GM19023 (cell line): ENCODE measurements at regions not wholly inside any gene's neighbourhood (a gene's known extent, or its start where the extent isn't known, plus 50 kb on each side); places are given as distances from the start of the nearest gene placed in this dataset.
"Not testable (repeated sequence)": the region's sequence is repeated elsewhere in the genome, so short reads cannot be mapped to it uniquely, and the experiment has no call there.

Experiments
- ATAC-seq: cut with Tn5 transposase; IDR thresholded peaks from one replicate; pipeline ENCODE4 v1.9.1; 2021; ENCODE audit warnings: mild to moderate bottlenecking, moderate library complexity; ENCODE audit not compliant: unreplicated experiment

DNA sequence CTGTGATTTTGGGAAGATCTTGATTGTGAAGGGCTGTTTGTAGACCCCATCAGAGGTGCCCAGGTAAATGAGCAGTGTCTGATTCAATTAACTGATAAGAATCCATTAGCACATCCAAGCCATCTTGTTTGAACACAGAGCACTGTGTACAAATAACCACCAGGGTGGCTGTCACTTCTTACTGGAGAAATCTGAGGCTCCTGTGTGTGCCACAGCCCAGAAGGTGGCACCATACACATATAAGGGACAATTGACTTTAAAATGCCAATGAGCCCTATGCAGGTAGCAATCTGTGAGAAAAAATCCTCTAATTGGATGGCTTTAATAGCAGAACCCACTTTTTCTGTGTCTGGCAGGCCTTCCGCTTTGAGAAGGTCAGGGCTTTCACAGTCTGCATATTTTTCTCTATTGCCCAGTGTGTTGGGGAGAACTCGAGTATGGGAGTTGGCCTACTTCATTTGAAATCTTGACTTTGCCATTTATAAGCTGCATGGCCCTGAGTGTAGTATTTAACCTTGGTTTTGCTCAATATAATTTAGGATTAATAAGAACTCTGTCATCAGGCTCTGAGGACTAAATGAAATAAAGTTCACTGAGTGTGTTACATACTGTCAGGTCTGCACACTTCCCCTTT lies 517.4 kb downstream of the CCSER2 start:
- no peak for ATAC-seq

DNA sequence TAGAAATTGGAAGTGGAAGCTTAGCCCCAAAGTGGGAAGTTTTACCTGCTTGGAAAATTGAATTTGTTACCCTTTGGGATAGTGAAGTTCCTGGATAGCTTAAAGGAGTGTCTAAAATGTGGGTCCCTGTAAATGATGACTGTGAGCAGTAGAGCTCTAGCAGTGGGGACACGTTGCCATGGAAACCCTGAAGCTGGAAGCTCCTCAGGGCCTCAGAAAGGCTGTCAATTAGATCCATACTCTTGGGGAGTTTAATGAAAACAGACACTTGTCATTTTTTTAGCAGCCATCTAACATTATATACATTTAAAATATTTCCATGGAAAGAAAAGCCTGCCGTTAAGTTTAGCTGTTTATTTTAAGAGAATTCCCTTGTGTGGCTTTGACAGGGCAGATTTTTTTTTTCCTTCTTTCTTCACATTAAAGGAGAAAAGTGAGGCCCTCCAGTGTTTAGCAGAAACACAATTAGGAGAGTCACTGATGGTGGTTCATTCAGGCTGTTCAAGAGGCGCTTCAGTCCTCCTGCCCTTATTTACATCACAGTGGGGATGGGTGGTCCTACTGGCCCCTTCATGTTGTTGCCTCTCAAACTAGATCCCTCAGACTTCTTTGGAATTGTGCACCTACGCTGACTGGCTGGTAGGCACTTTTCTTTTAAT lies 518.4 kb downstream of the CCSER2 start:
- no peak for ATAC-seq

DNA sequence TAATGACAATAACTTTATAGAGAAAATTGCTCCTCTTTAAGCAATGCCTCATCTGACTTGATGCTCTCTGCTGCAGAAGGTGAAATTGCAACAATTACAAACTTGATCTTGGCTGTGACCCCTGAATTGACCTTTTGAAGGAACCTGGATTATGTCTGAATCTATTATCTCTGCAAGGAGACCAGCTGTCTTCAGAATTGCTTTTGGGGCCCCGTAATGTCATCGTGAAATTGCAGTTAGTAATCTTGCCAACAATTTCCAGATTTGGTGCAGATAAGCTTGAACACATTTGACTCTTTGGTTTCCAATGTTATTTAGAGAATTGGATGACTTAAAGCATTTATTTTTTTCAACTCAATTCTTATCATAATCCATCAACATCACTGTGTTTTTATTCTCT lies 520.6 kb downstream of the CCSER2 start:
- ATAC-seq: no peak

DNA sequence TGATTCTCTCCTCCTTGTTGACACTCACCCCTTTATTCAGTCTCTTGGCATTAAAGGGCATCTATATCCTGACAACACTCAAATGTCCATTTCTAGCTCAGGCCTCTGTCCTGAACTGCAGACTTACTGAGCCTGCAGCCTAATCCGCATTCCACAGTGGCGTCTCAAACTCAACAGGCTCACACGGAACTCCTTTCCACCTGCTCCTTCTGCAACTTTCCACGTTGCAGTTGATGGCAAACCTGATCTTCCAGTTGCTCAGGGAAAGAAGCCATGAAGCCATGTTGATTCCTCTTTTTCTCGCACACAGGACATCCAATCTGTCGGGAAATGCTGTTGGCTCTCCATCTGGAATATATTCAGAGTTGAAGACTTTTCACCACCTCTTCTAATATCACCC lies 522.4 kb downstream of the CCSER2 start:
- ATAC-seq: no peak

DNA sequence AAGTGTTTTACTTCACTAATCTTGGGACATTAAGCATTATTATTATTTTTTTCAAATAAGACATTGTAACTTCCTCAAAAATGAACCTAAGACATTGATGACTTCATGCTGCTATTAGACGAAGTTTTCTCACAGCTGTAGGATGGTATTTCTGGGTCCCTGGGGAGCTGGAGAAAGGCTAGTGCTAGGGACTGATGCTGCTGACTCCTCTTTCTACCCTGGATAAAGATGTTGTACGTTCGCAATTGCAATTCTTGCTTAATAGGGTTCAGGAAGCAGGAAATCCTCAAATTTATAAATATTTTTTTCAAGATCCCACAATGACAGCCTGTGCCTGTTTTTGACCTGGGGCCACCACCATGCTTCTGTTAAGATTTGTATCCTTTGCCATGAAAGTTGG lies 526.0 kb downstream of the CCSER2 start:
- no peak for ATAC-seq

DNA sequence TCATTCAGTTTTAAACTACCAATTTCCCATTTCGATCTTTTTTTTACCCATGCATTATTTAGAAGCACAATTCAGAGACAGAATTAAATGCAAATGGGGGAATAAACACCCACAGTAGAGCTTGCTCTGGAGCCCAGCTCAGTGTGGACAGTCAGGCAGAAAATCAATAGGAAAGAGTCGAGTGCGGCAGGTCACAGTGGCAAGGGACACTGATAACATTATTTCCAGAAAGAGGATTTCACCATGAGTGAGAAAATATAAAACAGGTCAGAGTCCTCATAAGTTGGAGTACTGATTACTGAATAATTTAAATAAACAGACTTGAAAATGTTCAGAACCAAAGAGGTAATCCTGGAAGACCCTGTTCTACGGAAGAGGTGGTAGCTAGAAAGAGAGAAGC lies 532.5 kb downstream of the CCSER2 start:
- no peak for ATAC-seq

DNA sequence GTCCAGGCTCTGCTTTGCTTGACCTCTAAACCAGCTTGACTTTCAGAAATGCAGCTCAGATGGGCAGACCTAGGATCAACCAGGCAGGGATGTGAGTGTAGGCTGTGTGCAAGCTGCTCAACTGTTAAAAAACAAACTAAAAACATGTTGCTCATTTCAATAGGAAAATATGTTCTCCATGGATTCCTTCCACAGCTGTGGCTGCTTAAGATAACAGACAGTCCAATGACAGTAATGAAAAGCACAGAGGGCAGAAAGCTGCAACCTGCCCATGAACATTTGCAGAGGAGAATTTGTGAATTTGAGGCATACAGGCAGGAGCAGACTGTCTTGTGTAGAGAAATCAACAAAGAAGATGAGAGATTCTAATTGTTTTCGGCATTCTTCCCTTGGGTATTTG lies 534.2 kb downstream of the CCSER2 start:
- no peak for ATAC-seq

DNA sequence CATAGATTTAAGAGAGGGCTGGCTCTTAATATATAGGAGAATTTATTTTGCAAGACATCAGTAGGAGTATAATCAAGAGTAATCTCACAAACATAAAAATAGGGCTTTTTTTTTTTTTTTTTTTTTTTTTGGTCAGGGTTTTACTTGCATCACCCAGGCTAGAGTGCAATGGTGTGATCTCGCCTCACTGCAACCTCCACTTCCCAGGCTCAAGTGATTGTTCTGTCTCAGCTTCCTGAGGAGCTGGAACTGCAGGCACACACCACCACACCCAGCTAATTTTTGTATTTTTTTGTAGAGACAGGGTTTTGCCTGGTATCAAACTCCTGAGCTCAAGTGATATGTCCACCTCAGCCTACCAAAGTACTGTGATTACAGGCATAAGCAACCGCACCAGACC lies 535.3 kb downstream of the CCSER2 start:
- ATAC-seq: no peak

DNA sequence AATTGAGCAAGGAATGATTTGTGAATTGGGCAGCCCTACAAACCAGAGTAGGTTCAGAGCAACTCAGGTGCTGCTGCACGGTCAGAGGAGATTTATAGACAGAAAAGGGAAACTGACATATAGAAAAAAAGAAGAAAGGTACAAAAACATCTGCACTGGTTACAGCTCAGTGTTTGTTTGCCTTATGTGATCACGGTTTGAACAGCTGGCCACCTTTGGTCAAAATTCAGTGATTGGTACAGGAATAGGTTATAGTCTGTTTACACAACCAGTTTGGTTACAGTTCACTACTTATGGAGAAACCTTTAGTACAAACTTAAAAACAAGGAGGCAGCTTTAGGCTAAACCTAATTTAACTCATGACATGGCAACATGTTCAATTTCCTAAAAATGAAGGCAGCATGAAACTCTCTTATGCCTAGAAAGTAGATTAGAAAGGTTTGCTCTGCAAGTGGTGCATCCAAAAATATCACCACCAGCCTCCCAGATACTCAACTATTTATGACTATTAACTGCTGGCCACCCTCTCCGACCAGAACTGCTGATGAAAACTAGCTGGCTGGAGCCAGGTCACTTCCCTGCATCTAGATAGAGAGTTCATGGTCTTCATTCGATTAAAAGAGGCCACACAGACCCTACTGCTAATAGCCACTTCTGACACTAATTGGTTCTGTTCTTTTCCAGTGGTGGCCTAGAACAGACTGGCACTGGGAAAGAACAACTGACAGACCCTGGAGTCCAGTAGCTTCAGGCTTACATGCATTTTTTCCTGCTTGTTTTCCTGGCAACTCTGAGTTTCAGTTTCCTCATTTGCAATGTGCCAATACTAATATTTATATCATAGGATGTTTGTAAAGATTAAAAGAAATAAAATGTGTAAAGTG lies 548.0 kb downstream of the CCSER2 start:
- no peak for ATAC-seq

DNA sequence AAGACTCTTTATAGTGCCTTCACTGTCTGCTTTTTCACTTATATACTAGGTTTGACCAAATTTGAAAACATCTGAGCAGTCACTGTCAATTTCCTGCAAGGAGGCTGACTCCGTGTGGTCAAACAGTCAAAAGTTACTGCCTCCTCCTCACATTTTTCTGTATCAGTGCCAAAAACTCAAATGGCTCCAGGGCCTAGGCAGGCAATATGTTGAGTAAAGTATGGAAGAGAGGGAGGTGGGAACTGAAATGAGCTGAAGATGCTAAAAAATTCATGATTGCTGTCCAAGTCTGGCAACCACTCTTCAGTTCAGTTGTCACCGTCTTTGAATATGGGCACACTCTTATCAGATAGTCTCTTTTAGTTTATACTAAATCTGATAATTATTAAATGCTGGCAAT lies 551.6 kb downstream of the CCSER2 start:
- no peak for ATAC-seq

DNA sequence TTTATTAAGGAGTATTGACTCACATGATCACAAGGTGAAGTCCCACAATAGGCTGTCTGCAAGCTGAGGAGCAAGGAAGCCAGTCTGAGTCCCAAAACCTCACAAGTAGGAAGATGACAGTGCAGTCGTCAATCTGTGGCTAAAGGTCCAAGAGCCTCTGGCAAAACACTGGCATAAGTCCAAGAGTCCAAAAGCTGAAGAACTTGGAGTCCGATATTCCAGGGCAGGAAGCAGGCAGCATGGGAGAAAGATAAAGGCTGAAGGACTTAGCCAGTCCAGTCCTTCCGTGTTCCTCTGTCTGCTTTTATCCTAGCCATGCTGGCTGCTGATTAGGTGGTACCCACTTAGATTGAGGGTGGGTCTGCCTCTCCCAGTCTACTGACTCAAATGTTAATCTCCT lies 553.3 kb downstream of the CCSER2 start:
- ATAC-seq: not testable (repeated sequence)

DNA sequence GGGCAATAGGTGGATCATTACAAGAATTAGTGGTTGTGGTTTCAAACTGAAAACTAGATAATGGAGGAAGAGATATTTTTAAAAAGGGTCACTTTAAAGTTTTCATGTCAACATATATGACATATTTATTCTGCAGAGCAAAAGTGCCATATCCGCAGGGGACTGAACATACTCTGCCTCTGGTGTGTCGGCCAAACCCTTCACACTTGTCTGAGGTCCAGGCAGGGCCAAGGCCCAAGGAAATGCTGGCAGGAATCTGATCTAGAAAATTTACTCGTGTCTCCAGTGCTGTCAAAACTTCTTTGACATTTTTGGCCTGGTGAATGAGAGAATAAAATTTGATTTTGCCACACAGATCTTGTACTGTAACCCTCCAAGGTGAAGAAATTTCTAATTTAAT lies 562.3 kb downstream of the CCSER2 start:
- ATAC-seq: no peak

DNA sequence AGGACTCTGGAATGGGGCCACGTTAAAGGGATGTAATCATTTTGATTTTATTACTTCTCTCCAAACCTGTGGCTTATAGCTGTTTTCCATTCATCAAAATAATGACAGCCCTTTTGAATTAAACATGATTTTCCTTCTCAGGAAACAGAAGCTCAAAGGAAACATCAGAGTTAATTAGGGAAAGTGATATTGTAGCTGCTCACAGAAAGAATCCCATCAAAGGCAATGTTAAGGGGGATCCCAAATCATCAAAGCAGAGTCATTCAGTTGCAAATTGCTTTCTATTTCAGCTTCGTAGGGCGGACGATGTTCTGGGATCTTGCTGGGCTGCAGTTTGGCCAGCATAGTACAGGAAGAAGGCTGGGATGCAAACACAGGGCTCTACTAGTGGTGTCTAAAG lies 563.2 kb downstream of the CCSER2 start:
- no peak for ATAC-seq

DNA sequence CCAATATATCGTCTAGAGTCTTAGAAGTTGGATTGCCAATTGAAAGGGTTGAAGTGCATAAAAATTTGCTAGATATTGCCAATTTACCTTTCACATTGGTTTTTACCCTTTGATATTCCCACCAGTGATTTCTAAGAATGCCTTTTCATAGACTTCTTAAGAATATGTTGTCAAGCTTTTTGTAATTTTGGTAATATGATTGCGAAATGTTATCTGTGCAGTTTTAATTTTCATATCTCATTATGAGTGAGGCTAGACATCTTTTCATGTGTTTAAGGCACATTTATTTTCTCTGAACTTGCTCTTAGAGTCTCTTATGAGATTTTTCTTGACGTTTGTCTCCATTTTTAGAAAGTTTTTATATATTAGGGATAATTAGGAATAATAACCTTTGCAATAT lies 567.2 kb downstream of the CCSER2 start:
- ATAC-seq: no peak

DNA sequence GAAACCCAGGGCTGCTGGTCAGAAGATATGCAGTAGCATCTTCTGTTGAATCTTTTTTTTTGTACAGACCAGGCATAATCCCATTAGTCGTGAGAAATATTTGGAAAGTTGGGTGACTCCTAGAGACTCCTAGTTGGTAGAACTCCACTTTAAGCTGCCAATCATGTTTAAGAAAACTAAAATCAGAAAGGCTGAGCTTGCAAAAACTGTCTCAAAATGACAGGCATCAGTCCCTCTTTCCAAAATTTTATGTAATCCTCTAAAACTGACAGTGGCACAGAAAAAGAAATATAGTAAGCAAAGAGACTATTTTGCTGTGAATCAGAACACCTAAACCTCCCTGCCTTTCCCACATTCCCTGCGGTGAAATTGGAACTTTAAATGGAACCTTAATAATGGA lies 568.5 kb downstream of the CCSER2 start:
- no peak for ATAC-seq

DNA sequence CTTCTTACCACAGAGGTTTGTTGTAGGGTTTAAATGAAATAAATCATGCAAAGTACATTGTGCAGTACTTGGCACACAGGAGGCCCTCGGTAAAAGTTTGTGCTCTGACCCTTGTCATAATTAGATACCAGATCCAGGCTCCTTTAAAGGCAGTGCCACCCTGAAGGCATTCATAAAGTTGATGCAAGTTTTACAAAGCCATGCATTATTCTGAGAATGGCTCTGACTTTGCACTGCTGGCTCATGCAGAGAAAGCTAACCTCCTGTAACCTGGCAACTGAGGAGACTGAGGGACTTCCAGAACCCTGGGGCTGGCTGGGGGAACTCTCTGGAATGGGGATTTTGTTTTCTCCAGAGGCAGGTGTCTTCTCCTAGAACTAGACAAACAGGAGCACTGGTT lies 570.9 kb downstream of the CCSER2 start:
- ATAC-seq: no peak

DNA sequence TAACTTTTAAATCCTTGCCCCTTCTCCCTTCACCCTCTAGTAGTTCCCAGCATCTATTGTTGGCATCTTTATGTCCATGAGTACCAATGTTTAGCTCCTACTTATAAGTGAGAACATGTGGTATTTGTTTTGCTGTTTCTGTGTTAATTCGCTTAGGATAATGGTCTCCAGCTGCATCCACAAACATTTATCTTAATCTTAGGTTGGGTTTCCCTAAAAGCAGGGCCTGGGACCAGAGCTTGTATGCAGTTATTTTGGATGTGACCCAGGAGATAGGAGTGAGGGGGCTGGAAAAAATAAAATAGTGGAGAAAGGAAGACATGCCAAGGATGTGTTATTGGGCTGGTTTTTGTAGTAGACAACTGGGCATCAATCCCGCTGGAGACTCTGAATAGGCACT lies 571.8 kb downstream of the CCSER2 start:
- ATAC-seq: no peak

DNA sequence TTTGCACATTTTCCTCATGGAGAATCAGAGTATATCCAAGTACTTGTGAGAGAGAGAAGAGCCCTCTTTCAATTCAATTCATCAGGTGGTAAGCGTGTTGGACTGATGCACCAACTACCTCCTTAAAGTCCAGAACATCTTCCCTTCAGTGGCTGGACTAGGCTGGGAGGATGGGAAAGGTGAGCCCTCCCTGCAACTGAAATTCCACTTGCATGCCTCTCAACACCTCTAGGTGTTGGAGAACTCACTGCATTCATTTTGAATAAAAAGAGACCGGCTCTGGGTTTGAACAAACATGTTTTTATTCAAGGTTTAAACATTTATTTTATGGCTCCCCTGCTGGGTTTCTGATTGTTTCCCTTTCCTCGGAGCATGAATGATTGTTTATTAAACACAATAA lies 573.5 kb downstream of the CCSER2 start:
- no peak for ATAC-seq

DNA sequence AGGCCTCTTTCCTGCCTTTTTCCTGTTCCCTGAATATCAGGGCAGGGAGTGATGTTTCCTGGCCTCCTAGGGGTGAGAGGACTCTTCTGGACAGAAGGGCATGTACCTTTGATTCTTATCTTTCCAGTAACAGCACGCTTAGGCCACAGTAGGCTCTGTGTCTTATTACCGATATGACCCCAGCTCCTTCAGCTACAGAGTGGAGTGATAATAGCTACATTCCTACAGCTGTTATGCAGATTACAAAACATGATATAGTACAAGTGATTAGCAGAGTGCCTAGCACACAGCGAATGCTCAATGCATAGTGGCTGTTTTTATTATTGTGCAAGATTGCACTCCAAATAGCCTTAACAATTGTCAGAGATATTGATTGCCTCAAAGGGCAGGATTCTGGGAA lies 574.2 kb downstream of the CCSER2 start:
- ATAC-seq: no peak

DNA sequence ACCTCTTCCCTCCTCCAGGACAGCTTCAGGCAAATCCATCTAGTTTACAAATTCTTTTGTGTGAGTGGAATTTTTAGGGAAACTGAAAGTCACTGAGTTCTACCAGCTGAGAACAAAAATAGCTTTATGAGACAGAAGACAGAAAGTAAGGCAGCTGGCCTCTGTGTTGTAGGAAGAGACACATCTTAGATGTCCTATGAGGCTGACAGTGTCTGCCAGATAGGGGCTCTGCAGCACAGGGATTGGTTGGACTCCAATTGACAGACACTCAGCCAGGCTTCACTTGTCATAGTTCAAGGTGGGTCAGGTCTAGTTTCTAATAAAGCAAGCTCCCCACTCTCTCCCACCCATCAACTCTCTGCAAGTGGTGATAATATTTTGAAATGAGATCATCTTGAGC lies 574.9 kb downstream of the CCSER2 start:
- no peak for ATAC-seq

DNA sequence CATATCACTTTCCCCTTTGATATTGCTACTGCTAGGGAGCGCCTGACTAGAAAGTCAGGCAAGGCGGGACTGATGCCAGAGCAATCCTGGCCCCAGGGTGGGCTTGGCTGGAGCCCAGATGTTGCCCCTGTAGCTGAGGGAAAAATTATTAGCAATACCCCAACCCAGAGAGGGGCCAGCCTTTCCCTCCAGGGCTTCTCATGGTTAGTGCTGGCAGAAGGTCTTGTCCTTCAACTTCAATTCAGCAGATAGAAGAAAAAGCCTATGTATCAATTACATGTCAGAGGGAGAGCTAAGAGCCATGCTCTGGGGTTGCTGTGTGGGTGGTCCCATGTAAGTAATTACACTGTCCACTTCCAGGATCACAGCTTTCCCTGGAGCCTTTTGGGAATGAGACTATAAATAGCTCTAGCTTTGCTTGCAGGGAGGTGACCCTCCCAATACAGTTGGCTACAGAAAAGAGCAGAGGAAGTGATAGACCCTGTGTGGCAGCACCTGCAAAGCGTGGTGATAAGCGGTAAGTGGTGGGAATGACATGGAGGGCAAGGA lies 579.1 kb downstream of the CCSER2 start:
- ATAC-seq: no peak

DNA sequence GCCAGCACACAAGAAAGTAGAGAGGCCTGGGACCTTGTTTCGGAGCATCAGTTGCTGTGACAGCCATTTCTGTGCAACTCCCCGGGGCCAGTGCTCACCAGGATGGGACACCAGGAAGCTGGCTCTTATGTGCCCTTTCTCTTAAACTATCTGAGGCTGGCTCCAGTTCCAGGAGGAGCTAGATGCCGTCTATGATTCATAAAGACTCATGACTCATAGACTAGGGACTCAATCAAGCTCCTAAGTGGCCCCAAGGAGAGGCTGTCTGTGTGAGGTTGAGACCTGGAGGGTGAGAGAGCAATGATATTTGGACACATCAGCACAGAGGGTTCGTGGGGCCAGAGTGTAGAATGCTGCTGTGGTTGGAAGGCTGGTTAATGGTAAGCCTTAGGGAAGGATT lies 580.1 kb downstream of the CCSER2 start:
- no peak for ATAC-seq
